ENCODE measurements at regions not wholly inside any gene's neighbourhood (a gene's known extent, or its start where the extent isn't known, plus 50 kb on each side); places are given as distances from the start of the nearest gene placed in this dataset.

- no peak overlapping the region for H3K4me3 ChIP-seq
- no peak for DNase-seq (ENCODE audit: low spot score)
- no peaks in the 10 kb centered on the region for H3K36me3 ChIP-seq
- no peaks in the 10 kb centered on the region for H3K27me3 ChIP-seq
- no peaks in the 10 kb centered on the region for H3K27me3 Mint-ChIP-seq (ENCODE audit: insufficient read depth, low read depth)
- H3K4me3 Mint-ChIP-seq = no peak overlapping the region
- H3F3A ChIP-seq (ENCODE audit: low read depth) = no peaks in the 10 kb centered on the region
- TF ChIP-seq CTCF (IDR thresholded peaks at IDR 0.05) (no peak), EZH2phosphoT487 (IDR thresholded peaks at IDR 0.05) (no peak), EZH2 (IDR thresholded peaks at IDR 0.05) (no peak)
- H3K9ac ChIP-seq = no peak overlapping the region
- H4K20me1 ChIP-seq (ENCODE audit: low read depth) = no peaks in the 10 kb centered on the region
- no peak overlapping the region for H2AFZ ChIP-seq (replicated peaks)
- H3K9me3 ChIP-seq (ENCODE audit: low read depth) = no peaks in the 10 kb centered on the region
- H3K4me1 ChIP-seq = no peaks in the 10 kb centered on the region
- H3K4me1 Mint-ChIP-seq = peaks cover 8% of the 10 kb centered on the region
- H3K79me2 ChIP-seq (ENCODE audit: low read depth) = no peaks in the 10 kb centered on the region
- no peak overlapping the region for H3K27ac Mint-ChIP-seq
- no peak overlapping the region for H3K27ac ChIP-seq
- H3K4me2 ChIP-seq = no peak overlapping the region
- H3K36me3 Mint-ChIP-seq = no peaks in the 10 kb centered on the region
- peaks cover 12% of the 10 kb centered on the region for H3K9me3 Mint-ChIP-seq
These were observed 1922.3 kb upstream of the CELF4 start for GRCh38 chr18:39487932-39488331.

DNA sequence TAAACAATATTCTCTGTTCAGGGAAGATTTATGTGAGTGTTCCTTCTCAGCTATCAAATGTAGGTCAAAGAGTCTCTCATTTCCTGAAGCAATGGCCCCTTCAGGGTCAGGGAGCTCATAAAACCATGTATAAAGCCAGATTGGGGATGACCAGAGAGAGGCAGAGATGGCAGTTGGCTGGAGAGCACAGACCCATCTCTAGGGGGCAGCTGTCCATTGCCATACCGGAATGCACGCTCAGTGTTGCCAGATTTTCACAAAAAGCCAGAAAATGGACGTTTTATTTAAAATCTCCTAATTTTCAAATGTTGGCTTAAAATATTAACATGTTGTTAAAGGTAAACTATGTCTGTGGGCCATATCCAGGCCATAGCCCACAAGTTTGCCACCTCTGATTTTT is 1920.7 kb upstream of the CELF4 start:
- peaks cover 5% of the 10 kb centered on the region for H3K9me3 Mint-ChIP-seq
- peak; percentile 5 for DNase-seq (ENCODE audit: low spot score)
- H3K27ac Mint-ChIP-seq = no peak overlapping the region

GRCh38 chr18:39485696-39486095 is 1920.1 kb upstream of the CELF4 start:
- no peaks in the 10 kb centered on the region for H3K27me3 Mint-ChIP-seq (ENCODE audit: insufficient read depth, low read depth)
- H3K36me3 Mint-ChIP-seq = no peaks in the 10 kb centered on the region
- Histone ChIP-seq H3K9me3 (ENCODE audit: low read depth) (no peaks in the 10 kb centered on the region), H3K4me3 (no peak overlapping the region), H2AFZ (replicated peaks) (no peak overlapping the region), H3K79me2 (ENCODE audit: low read depth) (no peaks in the 10 kb centered on the region), H3K36me3 (no peaks in the 10 kb centered on the region), H3K4me1 (no peaks in the 10 kb centered on the region), H3F3A (ENCODE audit: low read depth) (no peaks in the 10 kb centered on the region), H3K9ac (no peak overlapping the region), H4K20me1 (ENCODE audit: low read depth) (no peaks in the 10 kb centered on the region), H3K27ac (no peak overlapping the region), H3K4me2 (no peak overlapping the region), H3K27me3 (no peaks in the 10 kb centered on the region)
- H3K4me1 Mint-ChIP-seq = peaks cover 8% of the 10 kb centered on the region
- TF ChIP-seq CTCF (IDR thresholded peaks at IDR 0.05) = no peak
- TF ChIP-seq EZH2phosphoT487 (IDR thresholded peaks at IDR 0.05) = no peak
- no peak for TF ChIP-seq EZH2 (IDR thresholded peaks at IDR 0.05)
- no peak overlapping the region for H3K4me3 Mint-ChIP-seq
- H3K27ac Mint-ChIP-seq = no peak overlapping the region
- peaks cover 5% of the 10 kb centered on the region for H3K9me3 Mint-ChIP-seq
- DNase-seq (ENCODE audit: low spot score) = no peak

More for the DNA sequence above, 1920.7 kb upstream of the CELF4 start:
- H3K79me2 ChIP-seq (ENCODE audit: low read depth) = no peaks in the 10 kb centered on the region
- H3K4me3 ChIP-seq = no peak overlapping the region
- no peaks in the 10 kb centered on the region for H3K27me3 ChIP-seq
- TF ChIP-seq EZH2phosphoT487 (IDR thresholded peaks at IDR 0.05) (no peak), CTCF (IDR thresholded peaks at IDR 0.05) (peak; percentile 47)
- H3K9ac ChIP-seq = no peak overlapping the region
- Mint-ChIP-seq H3K4me3 (no peak overlapping the region), H3K27me3 (ENCODE audit: insufficient read depth, low read depth) (no peaks in the 10 kb centered on the region), H3K4me1 (peaks cover 8% of the 10 kb centered on the region), H3K36me3 (no peaks in the 10 kb centered on the region)
- H2AFZ ChIP-seq (replicated peaks) = no peak overlapping the region
- H3K4me2 ChIP-seq = no peak overlapping the region
- no peaks in the 10 kb centered on the region for H4K20me1 ChIP-seq (ENCODE audit: low read depth)
- no peaks in the 10 kb centered on the region for H3K36me3 ChIP-seq
- H3K9me3 ChIP-seq (ENCODE audit: low read depth) = no peaks in the 10 kb centered on the region
- no peaks in the 10 kb centered on the region for H3F3A ChIP-seq (ENCODE audit: low read depth)
- H3K27ac ChIP-seq = no peak overlapping the region
- H3K4me1 ChIP-seq = no peaks in the 10 kb centered on the region

- Mint-ChIP-seq H3K27me3 (ENCODE audit: insufficient read depth, low read depth) (no peaks in the 10 kb centered on the region), H3K27ac (no peak overlapping the region), H3K36me3 (no peaks in the 10 kb centered on the region), H3K4me3 (no peak overlapping the region), H3K9me3 (no peaks in the 10 kb centered on the region), H3K4me1 (no peaks in the 10 kb centered on the region)
- no peak overlapping the region for H2AFZ ChIP-seq (replicated peaks)
- H3K79me2 ChIP-seq (ENCODE audit: low read depth) = no peaks in the 10 kb centered on the region
- no peak overlapping the region for H3K4me2 ChIP-seq
- H3K9me3 ChIP-seq (ENCODE audit: low read depth) = no peaks in the 10 kb centered on the region
- no peak overlapping the region for H3K9ac ChIP-seq
- TF ChIP-seq EZH2phosphoT487 (IDR thresholded peaks at IDR 0.05) (no peak), CTCF (IDR thresholded peaks at IDR 0.05) (no peak), EZH2 (IDR thresholded peaks at IDR 0.05) (no peak)
- H3K4me3 ChIP-seq = no peak overlapping the region
- no peaks in the 10 kb centered on the region for H3F3A ChIP-seq (ENCODE audit: low read depth)
- DNase-seq (ENCODE audit: low spot score) = no peak
- H3K4me1 ChIP-seq = no peaks in the 10 kb centered on the region
- no peaks in the 10 kb centered on the region for H3K36me3 ChIP-seq
- no peaks in the 10 kb centered on the region for H4K20me1 ChIP-seq (ENCODE audit: low read depth)
- H3K27ac ChIP-seq = no peak overlapping the region
- no peaks in the 10 kb centered on the region for H3K27me3 ChIP-seq
These were observed 1915.7 kb upstream of the CELF4 start for GRCh38 chr18:39481281-39481680.
